HL-60 (cell line): ENCODE measurements at regions not wholly inside any gene's neighbourhood (a gene's known extent, or its start where the extent isn't known, plus 50 kb on each side); places are given as distances from the start of the nearest gene placed in this dataset.

Experiments used
- CTCF ChIP-seq: IDR thresholded peaks from one replicate; pipeline ENCODE4 v1.5.1; 2011; ENCODE audit warnings: low read length, control low read depth, inconsistent platforms; ENCODE audit not compliant: insufficient read depth
- POLR2AphosphoS5 ChIP-seq: IDR thresholded peaks from 2 replicates; pipeline ENCODE4 v1.6.1; 2012; ENCODE audit warnings: low read depth
- REST ChIP-seq: IDR thresholded peaks from 2 replicates; pipeline ENCODE4 v1.6.1; 2012; ENCODE audit warnings: low read depth; ENCODE audit not compliant: insufficient replicate concordance

GRCh38 chr2:12060886-12061285 is 314.5 kb downstream of the LPIN1 start:
- no peak for TF ChIP-seq POLR2AphosphoS5
- no peak for TF ChIP-seq CTCF
- TF ChIP-seq REST: no peak
